ENCODE measurements at regions not wholly inside any gene's neighbourhood (a gene's known extent, or its start where the extent isn't known, plus 50 kb on each side); places are given as distances from the start of the nearest gene placed in this dataset.

- TF ChIP-seq CTCF (conservative IDR thresholded peaks at IDR 0.05) (no peak), ZFX (IDR thresholded peaks at IDR 0.05) (no peak)
Observed at GRCh38 chr2:155766342-155767115, 566.0 kb downstream of the NR4A2 start.

Data from C4-2B (cell line).